Activated gamma-delta T cell treated with Interleukin-2 at 50 U/mL for 16 hours (primary cell): ENCODE measurements at regions not wholly inside any gene's neighbourhood (a gene's known extent, or its start where the extent isn't known, plus 50 kb on each side); places are given as distances from the start of the nearest gene placed in this dataset.
A peak's percentile ranks its signal among the peaks of the same experiment; 100 is the strongest.

Experiments
- DNase-seq: peaks from one replicate; pipeline ENCODE4 v3.0.0-alpha.2; 2020

DNA sequence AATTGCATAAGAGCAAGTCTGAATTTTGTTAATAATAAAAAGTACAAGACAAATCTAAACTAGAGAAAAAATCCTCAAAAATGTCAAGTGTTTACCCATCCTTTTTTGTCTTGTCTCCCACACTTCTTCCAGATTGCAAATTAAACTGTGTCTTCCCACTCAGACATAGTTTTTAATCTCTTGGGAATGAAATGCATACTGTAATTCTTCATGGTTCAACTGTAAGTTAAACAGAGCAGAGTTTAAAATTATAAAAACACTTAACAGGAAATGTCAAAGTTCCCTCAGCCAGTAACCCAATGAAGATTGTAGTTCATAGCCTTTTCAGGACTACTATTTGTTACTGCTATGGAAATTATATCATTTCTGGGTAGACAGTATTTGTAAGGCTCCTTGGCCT lies 171.8 kb downstream of the UBE2E3 start:
- no peak for DNase-seq

DNA sequence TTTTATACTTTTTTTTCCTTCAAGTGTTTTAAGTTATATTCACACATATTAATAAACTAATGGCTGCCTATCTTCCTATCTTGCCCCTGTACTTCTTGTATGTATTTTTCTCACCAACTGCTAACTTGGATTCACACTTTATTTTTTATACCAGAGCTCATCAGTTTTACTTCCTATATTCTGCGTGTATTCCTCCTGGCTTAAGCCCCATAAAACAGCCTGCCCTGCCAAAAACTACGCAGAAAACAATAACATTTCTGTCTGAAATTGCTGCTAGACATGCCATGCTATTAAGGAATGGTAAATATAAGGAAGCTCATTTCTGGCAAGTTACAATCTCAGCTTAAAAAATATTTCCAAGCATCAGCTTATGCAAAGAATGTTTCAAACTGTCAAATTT lies 172.3 kb downstream of the UBE2E3 start:
- no peak for DNase-seq

DNA sequence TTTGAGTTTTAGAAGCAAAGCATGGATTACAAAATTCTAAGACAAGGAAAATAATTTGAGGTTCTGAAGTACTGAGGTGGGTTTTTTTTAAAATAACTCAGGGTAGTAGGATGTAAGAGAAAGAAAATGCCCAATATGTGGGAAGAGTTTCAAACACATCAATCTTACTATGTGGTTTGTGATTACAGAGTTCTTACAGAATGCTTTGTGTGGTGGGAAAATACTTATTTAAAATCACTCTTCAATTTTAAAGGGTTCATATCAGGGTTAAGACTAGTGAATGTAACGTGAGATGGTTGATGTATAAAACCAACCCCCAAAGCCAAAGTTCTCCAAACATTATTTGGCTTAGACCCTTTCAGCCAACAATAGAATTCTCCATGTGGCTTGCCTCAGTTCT lies 173.5 kb downstream of the UBE2E3 start:
- DNase-seq, result no peak

DNA sequence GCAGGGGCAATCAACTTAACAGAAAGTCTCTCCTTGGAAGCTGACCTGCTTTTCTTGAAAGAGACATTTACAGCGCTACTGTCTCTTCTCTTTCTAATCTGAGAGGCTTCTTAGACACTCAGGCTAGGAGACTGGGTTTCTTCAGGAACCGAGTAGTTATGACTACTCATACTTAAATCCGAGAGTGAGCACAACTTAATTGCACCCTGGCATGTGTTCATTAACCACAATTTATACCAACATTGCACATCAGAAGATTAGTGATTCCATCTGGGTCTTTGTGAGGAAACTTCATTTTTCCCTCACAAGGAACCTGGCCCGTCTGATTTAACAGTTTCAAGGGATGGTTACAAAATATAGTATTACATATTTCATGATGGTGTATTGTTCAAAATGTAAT lies 176.9 kb downstream of the UBE2E3 start:
- no peak for DNase-seq

DNA sequence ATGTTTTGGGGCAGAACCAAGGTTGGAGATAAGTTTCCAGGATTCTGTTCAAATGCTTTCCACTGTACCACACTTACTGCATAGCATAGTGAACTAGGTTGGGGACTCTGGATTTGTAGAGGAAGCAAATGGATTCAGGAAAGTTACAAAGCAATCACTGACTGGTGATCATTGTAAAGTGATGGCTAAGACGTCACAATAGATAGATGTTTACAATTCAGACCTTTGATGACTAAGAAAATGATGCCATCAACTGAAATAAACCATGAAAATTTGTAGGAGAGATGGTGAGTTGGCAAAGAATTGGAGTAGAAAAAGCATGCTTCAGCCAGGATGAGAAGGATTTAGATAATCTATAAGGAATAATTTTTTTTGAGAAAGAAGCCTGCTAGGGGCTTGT lies 178.0 kb downstream of the UBE2E3 start:
- no peak for DNase-seq

DNA sequence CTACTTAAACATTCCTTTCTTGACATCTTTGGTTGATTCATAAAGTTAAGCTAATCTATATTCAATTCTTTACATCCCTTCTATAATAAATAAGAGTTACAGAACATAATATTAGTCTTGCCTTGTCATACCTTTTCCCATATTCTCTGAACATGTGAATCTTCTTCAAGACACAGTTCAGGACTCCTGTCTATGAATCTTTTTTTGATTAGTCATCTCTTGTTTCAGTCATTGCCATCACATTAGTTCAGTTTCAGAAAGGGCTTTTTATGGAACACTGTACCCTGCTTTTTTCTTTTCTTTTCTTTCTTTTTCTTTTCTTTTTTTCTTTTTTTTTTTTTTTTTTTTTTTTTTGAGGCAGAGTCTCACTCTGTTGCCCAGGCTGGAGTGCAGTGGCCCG lies 181.2 kb downstream of the UBE2E3 start:
- DNase-seq, result no peak

DNA sequence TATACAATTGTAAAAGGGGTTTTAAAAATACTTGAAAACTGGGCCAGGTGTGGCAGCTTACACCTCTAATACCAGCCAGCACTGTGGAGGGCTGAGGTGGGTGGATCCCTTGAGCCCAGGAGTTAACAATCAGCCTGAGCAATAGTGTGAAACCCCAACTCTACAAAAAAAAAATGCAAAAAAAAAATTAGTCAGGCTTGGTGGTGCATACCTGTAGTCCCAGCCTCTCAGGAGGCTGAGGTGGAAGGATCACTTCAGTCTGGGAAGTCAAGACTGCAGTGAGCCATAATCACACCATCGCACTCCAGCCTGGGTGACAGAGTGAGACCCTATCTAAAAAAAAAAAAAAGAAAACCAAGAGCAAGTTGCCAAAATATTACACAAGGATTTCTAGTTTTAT lies 182.7 kb downstream of the UBE2E3 start:
- peak; percentile 21 for DNase-seq

DNA sequence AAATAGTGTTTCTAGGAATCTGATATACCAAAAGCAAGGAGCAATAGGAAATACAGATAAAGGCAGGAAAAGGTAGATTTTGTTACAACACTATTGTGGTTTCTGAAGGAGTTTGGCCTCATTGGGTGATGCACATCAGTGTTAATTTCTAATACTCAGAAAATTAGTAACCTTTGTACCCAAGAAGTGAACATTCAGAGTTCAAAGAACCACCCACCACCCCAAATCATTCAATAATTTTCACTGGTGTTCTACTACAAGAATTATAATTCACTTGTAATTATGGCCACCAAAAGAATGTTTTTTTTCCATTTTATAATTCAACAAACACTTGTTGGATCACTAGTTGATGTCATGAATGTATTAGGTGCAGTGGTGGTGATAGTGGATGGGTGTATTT lies 183.3 kb downstream of the UBE2E3 start:
- DNase-seq, result no peak

DNA sequence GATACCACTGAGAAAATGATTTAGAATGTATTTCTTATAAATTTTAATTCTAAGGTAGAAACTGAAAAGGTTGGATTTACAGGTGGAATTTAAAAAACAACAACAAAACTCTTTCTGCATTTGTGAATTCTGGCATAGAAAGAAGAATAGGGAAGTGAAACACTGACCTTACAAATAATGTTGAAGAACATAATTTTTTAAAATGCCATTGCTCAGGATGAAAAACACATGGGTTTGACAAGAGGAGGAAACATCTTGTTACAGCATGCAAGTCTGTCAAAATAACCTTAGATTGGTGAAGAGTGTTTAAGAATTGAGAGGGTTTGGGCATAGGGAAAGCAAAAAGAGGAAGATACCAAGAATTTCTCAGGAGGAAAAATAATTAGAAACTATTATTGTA lies 184.3 kb downstream of the UBE2E3 start:
- DNase-seq, result no peak

DNA sequence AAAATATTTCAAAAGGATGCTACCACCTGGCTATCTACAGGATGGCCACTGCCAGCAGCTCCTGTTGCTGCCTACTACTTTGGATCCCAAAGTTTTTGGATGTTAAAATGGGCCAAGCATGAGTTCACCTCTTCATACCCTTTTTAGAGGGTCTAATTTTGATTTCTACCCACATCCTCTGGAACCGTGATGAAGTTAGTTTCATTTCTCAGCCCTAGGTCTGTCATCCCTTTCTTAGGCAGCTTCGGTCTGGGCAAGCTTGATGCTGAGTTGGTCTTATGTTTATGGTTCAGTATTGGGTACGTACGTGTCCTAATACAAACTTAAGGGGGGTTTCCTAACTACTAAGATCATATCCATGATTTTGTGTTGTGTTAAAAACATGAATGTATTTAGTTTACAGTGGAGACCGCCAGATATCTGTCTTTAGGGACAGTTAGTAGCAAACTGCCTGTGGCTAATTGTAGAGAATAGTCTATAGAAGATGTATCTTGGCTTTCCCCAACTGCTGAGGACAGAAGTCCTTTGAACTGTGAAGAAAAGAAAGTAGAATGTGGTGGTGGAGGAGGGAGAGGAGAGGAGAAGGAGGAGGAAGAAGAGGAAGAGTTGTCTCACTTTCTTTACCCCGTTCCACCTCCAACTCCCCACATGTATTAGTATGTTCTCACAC lies 184.9 kb downstream of the UBE2E3 start:
- peak; percentile 27 for DNase-seq

DNA sequence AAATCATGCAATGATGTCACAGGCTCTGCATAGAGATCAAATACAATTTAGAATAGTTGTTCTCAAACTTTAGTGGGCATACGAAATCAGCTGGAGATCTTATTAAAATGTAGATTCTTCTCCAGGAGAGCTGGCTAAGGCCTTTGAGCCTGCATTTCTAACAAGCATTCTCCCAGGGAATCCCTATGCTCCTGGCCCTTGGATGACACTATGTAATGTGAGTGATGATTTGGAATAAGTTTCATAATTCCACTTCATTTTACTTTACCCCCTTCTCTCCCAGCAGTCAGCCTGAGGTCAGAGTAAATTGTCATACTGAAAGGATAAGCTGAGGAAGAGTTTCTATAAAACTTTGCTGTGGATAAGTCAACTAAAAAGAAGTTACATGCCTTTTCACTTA lies 189.1 kb downstream of the UBE2E3 start:
- no peak for DNase-seq

DNA sequence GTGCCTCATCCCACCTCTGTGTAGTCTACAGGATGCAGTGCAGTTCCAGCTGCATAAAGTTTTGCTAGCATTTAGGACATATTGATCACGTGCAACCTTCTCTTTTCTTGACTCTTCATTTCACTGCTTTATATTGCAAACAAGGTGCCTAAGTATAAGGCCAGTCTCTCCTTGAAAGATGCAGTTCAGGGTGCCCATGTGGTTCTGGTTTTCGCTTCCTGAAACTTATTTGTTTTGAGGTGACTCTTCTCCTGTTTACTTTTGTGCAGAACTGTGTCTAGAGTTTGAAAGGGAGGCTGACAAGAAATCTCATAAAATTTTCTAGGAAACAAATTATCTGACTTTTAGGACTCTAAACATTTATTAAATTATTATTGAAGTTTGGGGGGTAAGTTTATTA lies 189.9 kb downstream of the UBE2E3 start:
- DNase-seq, result no peak

DNA sequence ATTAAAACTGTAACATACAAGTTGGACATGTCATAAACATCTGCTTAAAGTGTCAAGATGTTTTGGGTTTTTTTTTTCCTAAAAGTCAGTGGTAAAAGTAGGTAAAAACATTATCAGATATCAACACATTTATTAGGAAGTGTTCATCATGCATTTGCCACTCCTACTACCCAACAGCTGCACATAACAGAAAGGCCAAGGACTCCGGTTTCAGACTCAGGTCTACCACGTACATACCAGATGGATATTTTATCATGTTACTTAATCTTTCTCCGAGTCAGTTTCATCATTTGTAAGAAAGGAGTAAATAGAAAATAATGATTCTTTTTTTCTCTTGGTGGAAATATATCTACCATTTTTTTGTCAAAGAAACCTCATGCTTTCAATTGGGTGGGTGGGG lies 192.3 kb downstream of the UBE2E3 start:
- no peak for DNase-seq

DNA sequence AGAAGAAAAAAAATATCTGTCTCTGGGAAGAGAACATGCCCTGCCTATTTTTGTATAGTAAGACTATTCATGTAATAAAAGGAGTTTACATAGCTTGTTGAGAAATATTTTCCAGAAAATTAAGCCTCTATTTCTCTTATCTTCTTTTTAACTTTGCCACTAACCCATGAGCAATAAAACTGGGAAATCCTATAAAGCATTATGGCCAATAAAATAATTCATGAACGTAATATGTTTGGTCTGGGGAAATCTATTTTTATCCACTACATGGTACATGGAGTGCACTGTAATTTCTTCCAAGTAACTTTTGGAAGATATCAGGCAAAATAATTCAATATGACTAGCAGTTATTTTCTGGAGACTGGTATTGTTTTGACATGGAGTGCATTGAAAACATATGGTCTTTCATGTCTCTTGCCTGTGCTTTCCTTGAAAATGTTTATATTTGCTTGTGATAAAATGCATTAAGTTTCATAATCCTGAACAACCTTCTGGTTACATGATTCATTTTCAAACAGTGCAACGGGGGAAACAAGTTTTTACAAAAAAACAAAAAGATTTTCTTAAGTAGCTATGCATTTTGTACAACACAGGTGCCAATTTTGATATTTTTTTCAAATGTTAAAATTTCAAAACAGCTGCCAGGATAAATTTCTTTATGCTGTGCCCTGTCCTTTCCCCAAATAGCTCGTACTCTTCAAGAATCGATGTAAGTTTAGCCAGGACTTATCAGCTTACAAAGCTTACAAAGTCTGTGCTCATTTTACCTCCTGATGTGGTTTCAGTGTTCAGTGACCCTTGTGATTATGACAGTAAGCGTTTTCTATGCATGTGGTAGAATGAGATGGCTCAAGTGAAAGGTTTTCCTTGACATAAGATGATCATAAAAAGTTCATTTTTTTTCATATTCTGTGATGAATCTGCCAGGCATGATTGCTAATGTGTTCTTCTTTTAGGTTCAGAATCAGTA lies 194.5 kb downstream of the UBE2E3 start:
- DNase-seq, result no peak

DNA sequence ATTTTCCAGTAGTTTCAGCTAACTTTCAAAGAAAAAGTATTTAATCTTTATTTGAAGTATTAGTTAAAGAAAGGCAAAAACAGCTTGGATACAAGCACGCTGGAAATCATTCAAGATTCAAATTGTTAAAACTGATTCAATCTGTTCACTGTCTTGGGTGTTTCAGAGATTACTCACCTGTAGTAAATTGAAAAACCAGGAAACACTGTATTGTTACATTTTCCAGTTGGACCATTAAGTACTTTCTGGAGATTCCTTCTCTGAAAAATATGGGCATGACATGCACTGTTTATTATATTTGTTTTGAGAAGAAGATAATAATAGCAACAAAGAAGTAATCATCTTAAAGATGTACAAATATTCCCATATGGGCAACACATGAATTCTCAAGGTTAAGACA lies 196.1 kb downstream of the UBE2E3 start:
- no peak for DNase-seq

DNA sequence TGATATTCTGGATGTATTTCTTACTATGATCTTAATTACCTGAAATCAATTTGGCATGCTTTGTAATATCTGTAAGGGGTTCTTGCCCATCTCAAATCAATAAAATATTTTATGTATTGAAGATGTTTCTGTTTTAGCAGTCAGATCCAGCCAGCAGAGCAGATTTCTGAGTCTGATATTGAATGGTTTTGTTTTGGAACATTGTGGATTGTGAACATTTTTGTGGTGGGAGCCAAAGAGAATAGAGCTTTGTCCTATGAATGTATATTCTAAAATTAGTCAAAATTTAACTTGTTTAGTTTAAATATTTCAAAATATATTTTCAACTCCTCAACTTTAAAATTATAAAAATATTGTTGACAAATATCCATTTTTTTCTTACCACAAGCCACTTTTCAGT lies 197.0 kb downstream of the UBE2E3 start:
- DNase-seq, result no peak

DNA sequence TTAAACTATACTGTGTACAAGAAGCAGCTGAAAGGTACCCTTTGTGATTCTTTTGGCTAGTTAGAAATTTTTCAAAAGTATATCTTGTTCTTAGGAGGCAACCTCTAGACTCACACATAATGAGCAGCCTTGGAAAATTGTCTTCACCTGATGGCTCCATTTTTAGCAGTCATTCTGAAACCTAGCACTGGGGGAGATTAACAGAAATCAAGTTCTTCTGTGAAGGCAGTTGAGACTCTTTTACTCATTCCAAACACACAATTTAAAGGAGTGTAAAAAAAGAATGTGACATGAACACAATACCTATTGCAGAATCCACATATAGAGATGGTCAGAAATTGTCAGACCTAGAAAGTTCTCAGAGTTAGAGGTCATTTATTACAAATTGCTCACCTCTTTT lies 197.7 kb downstream of the UBE2E3 start:
- DNase-seq, result no peak

DNA sequence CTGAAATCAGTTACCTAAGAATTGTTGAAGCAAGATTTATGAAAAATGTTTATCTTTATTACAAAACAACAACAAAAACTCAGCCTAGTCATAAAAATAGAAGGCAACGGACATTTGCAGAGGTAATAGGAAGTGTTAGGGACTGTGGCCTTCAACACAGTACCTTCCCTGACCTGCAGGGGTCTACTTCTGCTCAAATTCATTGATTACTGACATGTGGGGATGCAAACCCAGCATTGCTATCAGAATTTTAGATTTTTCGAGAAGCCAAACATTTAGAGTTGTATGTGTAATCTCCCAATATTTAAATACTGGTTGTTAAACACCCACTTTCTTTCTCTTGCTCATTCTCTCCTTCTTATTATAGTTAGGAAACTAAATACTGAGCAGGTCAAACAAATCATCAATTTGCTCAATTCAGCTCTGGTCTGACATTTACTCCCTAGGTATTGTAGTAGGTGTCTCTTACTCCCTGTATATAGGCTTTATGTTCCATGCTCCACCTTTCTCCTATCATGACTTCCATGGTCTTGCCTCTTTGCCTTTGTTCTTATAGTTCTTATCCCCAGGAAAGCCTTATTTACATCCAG lies 198.5 kb downstream of the UBE2E3 start:
- DNase-seq, result peak; percentile 8

DNA sequence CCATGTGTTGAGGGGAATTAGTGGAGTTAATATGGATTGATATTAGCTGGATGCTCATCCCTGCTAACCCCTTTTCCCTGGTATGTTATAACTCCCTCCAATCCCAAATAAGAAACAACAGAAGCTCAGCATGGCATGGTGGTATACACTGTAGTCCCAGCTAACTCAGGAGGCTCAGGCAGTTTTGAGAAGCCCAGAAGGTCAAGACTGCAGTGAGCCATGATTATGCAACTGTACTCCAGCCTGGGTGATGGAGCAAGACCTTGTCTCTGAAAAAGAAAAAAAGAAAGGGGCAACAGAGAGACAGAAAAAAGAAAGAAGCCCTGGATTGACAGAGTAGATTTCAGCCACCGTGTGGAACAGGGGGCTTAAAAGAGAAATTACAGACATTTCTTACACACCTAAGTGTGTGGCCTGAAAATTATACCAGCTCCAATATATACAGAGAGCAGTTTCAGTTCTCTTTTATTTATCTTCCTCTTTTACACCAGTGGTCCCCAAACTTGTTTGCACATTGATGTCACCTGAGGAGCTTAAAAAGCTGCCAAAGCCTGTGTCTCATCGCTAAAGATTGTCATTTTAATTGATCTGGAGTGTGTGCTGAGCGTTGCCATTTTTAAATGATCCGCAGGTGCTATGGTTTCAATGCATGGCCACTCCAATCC lies 203.6 kb downstream of the UBE2E3 start:
- DNase-seq, result no peak

DNA sequence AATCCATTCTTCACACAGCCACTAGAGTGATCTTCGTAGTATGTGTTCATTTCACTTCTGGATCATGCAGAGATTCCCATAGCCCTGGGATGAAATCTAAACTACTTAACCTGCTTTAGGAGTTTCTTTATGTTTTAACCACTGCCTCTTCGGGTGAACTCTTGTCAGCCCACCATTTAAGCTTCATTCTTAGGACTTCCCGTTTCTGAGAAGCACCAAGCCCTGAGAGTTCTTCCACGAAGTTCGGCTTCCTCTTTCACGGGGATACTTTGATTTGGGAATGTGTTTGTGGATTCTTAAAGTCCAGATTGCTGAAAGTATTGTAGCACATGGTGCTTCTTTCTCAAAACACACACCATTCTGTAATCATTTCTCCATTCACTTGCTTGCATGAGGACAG lies 205.0 kb downstream of the UBE2E3 start:
- no peak for DNase-seq

DNA sequence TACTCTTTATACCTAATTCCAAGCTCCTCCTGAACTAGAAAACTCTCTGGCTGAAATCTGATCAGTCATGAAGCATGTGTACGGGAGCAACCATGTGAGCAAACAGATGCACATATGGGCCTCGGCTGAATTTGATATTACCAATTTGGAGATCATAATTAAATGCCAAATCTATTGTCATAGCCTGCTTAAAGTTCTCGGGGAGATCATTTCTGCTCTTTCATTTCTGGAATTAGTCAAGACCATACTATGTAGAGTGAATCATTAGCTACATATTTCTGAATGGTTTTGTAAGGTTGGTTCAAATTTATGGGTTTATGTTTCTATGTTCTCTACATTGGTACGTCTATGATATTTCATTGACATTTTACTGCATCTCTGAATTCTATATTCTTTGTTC lies 205.5 kb downstream of the UBE2E3 start:
- DNase-seq, result no peak

DNA sequence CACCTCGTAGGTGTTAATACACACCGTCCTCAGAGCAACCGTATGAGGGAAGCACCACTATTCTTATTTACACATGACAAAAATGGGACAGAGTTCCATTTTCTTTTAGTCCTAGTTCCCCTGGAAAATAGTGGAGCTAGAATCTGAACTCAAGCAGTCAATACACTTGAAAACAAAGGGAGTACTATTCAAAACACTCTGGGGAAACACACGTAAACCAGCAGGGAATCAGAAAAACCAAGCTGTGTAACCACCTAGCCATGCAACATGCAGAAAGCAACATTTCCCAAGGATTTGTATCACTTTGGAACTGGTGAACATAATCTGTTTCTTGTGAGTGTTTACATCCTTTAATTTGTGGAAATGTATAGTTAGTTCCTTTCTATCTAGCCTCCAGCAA lies 208.2 kb downstream of the UBE2E3 start:
- no peak for DNase-seq

DNA sequence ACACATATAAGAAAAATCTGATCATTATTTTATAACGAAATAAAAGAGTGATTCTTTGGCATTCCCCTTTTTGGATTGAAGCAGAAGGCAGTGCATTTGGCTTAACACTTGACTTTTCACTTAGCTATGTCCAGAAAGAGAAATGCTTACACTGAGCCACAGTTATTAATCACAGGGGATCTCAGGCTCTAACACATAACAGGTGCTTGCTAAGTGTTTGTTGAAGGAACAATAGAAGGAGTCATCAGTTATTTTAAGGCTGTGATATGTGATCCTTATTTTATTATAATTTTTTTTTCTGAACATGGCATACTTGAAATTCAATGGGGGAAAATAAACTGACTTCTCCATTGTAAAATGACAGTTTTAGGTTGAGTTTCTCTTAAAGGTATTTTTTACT lies 209.5 kb downstream of the UBE2E3 start:
- DNase-seq, result no peak

DNA sequence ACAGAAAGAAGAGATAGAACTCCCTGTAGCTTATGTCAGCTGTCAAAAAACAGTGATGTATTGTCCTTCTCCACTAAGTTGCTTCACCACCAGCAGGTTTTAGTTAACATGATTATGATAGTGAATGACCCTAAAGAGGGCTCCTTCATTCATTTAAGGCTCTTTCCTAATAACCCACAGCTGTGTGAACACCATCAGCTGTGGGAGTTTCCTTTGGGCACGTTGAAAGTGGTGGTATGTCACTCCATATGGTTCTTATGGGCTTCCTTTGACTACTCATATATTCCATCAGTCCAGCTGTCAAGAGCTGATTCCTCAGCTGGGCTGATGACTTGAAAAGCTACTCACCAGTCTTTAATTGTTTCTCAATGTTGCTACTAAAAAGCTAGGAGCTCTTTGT lies 210.3 kb downstream of the UBE2E3 start:
- no peak for DNase-seq
